Vagina (tissue), 2 donors: ENCODE measurements at regions not wholly inside any gene's neighbourhood (a gene's known extent, or its start where the extent isn't known, plus 50 kb on each side); places are given as distances from the start of the nearest gene placed in this dataset.

ENCODE experiments used
- CTCF ChIP-seq, 3 experiments: fragments of 450-650 bp in 2 of 3; fragments of 200-600 bp in 1 of 3; sonication (generic) in 1 of 3; IDR thresholded peaks; one replicate each; pipeline ENCODE4 v1.5.1; 2017 to 2019; ENCODE audit warnings: antibody characterized with exemption in 3 of 3, mild to moderate bottlenecking in 2 of 3, moderate library complexity in 2 of 3
- POLR2A ChIP-seq, 2 donors: fragments of 450-650 bp; IDR thresholded peaks; one replicate each; pipeline ENCODE4 v1.6.1; 2017; ENCODE audit warnings: antibody characterized with exemption in 2 of 2, mild to moderate bottlenecking in 2 of 2, moderate library complexity in 2 of 2

GRCh38 chr3:84184937-84185336 is 773.9 kb upstream of the CADM2 start:
- TF ChIP-seq CTCF (IDR thresholded peaks at IDR 0.05): no peak
- no peak for TF ChIP-seq POLR2A (IDR thresholded peaks at IDR 0.05)
